NCI-H2227 (cell line): ENCODE measurements at regions not wholly inside any gene's neighbourhood (a gene's known extent, or its start where the extent isn't known, plus 50 kb on each side); places are given as distances from the start of the nearest gene placed in this dataset.
"Not testable (repeated sequence)": the region's sequence is repeated elsewhere in the genome, so short reads cannot be mapped to it uniquely, and the experiment has no call there.

Experiments used
- DNase-seq: peaks from one replicate; lab custom pipeline; 2025; ENCODE audit not compliant: unreplicated experiment; lab: John Stamatoyannopoulos, UW

DNA sequence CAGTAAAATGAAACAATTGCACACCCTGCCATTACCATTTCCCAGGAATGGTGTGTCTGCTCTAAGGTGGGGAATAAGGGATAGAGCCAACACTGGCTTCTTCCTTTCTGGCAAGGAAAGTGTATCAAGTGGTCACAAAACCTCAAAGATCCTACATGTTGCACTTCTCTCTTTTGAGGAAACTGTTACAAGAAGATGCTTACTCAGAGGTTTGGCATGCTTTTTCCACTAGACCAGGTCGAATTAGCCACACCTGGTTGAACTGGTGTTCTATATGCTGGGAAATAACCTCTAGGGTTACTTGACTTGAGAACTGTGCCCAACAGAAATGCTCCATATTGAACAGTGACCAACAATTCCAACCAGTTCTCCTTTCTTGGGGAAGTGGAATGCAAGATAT lies 102.9 kb downstream of the LRRN1 start:
- DNase-seq, result no peak

DNA sequence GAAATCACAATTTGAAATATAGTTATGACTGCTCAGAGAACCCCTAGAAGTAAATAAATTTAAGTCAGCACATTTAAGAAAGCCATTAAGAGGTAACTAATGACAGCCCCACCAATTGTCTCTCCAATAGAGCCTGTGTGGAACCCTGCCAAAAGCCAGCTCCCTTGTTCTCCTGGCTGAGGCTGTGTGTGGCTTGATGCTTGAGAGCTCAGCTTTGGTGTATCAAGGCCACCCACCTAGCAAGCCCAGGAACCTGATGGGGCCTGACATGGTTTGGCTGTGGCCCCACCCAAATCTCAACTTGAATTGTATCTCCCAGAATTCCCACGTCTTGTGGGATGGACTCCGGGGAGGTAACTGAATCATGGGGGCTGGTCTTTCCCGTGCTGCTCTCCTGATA lies 106.9 kb downstream of the LRRN1 start:
- no peak for DNase-seq

DNA sequence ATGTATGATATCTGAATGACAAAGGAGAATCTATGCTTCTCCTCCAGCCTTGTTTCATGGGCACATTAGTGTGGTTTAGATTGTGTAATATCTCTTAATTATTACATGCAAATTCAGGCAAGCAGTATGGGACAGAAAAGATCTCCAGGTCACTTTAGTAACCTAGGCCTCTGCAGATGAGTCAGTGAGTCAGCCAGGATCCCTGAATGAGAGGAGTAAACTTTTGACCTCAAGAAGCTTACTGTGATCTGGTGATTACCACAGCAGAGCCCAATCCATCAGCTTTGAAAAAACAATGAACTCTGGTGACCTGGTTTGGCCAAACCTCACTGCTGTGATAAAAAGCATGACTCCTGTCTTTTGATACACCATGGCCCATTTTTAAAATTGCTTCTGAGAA lies 107.8 kb downstream of the LRRN1 start:
- no peak for DNase-seq

DNA sequence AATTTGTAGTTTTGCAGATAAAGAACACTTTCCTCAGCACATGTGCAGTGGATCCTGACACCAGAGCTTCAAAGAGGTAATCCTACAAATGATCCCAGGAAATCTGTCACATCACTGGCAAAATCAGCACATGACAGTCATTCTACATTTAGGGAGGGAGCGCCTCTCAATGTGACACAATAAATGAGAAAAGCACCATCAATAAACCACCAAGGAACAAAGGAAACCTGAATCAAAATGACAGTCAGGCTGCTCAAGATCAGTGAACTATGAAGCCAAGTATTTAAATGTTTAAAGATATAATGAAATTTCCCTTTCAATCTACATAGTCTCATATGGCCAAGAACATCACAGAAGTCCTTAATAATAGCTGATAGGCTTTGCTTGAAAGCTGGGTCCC lies 119.5 kb downstream of the LRRN1 start:
- DNase-seq, result no peak

DNA sequence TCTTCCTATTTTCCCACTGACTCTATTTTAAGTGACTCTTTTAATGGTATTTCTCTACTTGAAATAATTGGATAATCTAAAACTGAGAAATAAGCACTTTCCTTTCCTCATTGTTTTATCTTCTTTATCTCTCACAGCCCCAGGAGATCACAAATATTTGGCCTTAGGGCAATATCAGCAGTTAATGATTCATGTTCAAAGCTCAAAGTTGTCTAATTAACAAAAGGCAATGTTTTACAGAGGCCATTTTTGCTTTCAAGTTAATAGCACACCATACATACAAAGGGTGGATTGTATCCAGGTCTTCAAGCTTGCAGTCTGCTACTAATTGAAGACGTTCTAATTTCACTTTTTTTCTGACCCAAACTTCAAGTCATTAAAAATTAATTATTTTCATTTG lies 120.1 kb downstream of the LRRN1 start:
- DNase-seq, result no peak

DNA sequence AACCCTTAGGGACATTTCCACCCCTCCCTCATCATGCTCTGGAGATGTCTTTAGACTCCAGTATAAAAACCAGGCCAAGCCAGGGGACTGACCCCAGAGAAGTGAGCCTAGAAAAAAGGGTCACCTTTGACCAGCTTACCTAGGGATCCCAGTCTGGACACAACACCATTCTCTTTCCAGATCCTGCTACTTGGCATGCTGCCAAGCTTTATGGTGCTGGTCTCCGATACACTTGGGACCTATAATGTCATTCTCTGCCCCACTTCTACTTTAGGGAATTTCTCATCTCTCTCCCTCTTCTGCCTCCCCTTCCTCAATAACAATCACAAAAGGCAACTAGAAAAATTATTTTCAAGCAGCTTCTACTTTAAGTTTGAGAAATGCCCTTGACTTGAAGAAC lies 124.4 kb downstream of the LRRN1 start:
- no peak for DNase-seq

DNA sequence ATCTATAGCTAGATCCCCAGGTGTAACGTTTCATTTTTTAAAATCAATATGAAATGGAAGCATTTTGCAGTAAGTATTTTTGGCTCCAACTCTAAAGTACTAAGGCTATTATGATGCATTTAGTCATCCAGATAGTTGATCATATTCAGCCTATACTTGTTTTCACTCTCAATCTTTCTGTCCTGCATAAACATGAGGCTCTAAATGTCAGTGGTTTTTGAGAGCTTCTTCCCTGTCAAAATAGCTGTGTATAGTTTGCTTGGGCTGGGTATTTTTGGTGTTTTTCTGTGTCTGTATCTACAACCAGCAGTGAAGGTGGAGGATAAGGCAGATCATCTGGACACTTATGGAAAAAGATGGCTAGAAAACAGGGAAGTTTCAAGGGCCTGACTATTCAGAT lies 128.0 kb downstream of the LRRN1 start:
- no peak for DNase-seq

DNA sequence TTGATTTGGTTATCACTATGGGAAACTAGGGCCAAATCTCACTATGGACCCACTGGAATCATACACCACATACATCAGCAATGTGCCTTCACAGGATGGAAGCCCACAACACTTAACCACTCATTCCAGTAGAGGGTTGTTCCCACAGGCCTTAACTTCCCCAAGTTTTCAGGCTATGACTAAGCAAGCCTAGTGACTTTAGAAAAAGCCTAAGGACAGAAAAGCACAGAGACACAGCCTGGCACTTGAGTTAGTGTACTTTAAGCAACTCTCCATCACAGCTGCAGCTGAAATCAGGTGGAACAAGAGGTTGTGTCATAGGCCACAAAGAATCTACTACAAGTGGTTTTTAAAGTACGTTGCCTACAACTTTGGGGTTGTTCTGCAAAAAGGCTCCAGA lies 128.7 kb downstream of the LRRN1 start:
- DNase-seq, result no peak

DNA sequence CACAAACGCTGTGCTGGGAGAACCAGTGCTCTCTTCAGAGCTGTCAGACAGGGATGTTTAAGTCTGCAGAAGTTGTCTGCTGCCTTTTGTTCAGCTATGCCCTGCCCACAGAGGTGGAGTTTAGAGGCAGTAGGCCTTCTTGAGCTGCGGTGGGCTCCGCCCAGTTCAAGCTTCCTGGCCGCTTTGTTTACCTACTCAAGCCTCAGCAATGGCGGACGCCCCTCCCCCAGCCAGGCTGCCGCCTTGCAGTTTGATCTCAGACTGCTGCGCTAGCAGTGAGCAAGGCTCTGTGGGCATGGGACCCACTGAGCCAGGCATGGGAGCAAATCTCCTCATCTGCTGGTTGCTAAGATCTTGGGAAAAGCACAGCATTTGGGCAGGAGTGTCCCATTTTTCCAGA lies 142.1 kb downstream of the LRRN1 start:
- not testable (repeated sequence) for DNase-seq

DNA sequence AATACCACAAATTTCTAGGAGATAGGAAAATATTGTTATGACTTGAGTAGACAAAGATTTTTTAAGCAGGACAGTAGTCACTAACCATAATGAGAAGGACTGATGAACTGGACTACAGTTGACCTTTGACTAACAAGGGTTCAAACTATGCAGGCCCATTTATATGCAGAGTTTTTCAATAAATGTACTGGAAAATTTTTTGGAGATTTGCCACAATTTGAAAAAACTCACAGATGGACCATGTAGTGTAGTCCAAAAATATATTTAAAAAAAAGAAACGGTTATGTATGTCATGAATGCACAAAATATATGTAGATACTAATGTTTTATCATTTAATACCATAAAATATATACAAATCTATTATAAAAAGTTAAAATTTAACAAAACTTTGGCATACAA lies 151.8 kb downstream of the LRRN1 start:
- DNase-seq, result no peak

DNA sequence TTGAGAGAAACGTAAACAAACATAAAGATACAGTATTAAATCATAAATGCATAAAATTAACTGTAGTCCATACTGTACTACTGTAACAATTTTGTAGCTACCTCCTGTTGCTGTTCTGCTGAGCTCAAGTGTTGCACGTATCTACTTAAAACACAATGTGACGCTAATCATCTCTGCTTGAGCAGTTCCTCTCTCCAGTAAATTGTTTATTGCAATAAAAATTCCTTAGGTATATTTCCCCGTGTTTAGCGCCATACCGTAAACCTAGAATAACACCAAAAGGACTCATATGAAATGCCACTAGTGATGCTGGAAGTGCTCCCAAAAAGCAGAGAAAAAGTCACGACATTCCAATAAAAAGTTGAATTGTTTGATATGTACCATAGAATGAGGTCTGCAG lies 152.3 kb downstream of the LRRN1 start:
- DNase-seq, result no peak

DNA sequence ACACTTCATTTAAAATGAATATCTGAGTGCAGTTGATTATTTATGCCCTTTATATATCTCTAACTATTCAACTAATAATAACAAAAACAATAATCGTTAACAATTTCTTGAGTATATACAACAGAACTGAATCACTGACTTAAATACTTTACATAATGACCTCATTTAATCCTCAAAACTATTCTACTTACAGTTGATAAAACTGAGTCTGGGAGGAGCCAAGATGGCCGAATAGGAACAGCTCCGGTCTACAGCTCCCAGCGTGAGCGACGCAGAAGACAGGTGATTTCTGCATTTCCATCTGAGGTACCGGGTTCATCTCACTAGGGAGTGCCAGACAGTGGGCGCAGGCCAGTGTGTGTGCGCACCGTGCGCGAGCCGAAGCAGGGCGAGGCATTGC lies 163.6 kb downstream of the LRRN1 start:
- DNase-seq, result not testable (repeated sequence)

DNA sequence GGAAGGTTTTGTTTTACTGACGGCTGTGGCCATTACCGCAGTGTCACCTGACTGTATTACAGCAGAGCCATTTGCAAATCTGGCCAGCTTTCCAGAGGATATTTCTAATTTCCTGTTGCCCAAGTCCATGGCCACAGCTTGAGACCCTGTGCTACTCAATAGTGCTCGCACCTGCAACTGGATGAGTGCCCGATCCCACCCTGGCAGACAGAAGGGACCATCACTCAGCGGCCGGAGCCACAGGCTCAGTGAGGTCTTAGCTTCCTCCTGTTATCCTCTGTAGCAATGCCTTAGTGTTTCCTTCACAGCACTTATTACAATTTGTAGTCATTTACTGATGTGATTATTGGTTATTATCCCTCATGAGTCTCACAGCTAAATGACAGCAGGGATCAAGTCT lies 184.8 kb downstream of the LRRN1 start:
- no peak for DNase-seq

DNA sequence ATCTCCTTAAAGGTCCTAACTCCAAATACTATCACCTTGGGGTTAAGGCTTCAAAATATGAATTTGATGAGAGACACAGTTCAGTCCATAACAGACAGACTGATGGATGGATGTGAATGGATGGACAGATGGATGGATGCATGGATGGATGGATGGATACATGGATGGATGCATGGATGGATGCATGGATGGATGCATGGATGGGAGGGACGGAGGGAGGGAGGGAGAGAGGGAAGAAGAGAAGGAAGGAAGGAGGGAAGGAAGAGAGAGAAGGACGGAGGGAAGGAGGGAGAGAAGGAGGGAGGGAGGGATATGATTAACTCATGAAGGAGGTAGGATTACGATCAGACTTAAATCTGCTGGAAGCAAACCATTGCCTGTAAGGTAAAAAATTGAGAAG lies 192.4 kb downstream of the LRRN1 start:
- DNase-seq, result no peak

DNA sequence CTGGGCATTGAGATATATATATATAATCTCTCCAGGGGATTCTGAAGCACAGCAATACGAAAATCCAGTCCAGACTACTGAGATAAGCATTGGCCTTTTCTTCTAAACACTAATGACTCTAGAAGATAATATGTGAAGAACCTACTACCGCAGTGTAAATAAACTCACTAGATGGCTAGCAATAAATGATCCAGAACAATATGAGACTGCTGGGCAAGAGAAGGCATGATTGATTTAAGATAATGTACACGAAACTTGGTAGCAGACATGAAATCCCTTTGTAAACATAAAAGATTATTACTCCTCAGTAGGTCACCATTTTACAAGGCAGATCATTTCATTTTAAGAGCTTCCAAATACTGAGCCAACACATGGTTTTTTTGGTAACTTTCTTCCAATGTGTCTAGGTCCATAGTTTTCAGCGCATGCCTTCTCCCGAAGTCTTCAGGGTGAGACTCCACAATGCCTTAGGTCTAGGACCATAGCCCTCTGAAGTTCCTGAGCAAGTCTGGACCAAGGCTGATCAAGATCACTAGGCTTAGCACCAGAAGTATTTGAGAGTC lies 193.2 kb downstream of the LRRN1 start:
- no peak for DNase-seq

DNA sequence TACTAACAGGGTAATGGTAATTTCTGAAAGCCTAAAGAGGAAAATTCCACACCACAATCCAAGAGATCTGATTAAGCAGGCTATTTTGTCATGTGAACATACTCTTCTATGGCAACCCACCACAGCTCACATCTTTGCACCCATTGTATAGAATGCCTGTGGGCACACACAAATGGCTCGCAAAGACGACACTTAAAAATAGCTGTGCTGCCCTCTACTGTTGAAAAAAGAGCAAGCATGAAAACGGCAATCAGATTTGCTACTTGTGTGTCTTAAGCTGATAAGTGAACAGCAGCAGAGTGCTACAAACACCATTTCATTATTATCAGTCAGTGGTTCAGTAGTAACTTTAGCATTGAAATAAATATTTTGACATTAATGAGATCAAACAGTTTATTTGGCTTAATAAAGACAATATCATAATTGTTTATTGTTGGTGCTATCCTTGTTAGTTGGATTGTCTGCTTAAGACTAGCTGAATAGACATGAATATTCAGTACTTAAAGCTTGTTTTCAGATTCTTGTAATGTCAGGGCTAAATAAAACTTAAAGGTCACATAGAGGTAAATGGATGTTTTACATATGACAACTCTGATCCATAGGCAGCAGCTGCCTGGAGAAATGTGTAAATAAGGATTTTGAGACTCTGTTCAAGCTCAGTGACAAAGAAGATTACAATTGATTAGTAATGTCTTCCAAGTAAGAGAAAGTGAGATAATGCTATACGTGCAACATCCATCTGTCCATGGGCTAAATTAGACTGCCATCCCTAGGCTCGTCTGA lies 199.1 kb downstream of the LRRN1 start:
- DNase-seq, result peak; percentile 3

DNA sequence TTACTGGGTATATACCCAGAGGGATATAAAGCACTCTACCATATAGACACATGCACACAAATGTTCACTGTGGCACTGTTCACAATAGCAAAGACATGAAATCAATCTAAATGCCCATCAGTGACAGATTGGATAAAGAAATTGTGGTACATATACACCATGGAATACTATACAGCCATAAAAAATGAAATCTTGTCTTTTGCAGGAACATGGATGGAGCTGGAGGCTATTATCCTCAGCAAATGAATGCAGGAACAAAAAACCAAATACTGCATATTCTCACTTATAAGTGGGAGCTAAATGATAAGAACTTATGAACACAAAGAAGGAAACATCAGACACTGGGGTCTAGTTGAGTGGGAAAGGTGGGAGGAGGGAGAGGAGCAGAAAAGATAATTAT lies 200.1 kb downstream of the LRRN1 start:
- not testable (repeated sequence) for DNase-seq

DNA sequence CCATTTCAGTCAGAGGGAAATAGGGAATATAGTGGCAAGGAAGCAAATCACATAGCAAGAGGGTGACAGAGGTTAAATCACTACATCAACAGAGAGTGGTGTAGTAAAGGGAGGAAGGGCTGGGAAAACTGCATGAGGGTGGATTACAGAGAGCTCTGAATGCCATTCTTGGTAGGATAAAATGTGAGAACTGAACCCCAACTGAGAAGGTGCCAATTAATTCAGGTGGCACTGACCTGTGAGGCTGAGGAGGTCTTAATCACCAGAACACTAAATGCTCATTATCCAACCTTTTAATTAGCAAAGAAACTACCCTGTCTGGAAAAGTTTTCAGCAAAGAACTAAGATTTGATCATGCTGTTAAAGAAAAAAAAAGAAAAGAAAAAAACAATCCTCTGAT lies 202.7 kb downstream of the LRRN1 start:
- DNase-seq, result no peak

DNA sequence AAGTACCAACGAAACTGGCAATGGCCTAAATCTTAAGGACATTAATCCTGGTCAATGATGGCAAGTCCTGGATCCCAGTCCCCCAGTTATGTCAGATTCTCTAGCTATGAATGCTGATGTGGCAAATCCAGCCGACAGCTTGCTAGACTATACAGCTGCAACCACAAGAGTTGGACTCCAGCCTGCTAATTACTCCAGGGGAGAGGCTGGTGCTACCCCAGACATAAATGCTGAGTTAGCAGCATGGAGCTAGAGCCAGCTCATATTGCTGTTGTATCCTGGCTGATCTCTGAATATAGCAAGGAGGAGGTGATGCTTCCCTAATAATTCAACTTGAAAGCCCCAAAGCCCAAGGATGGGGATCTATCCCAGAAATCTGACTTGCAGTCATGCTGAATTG lies 207.1 kb downstream of the LRRN1 start:
- no peak for DNase-seq

DNA sequence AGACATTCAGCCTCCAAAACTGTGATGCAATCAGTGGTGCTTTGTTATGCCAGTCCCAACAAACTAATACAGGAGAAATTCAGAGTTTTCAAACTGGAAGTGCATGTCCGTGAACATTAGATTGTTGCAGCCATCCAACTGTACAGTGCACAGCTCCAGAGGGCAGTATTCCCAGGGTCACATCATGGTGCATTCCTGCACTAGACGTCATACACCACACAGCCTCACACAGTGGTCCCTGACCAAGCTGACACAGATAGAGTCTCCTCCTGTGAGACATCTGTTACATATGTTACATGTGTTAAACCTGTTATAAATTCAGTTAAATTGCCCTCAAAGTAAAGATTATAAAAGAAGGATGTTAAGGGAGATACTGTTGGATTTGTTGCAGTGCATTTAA lies 209.0 kb downstream of the LRRN1 start:
- no peak for DNase-seq

DNA sequence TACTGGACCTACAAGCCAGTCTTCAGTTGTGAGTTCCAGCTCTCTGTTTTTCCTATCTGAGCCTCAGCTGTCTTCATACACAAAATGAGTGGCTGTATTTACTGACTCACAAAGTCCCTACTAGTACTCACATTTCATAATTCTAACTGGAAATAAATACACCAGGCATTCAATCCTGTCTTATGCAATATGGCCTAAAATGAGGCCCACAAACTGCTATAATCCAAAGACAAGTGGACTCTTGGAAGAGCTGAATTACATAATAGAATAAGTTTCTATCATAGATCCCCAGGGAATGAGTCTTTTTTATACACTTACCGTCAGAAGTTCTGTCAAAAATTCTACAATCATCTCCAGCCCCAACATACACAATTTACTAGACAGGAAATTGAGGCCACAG lies 211.9 kb downstream of the LRRN1 start:
- DNase-seq, result no peak

DNA sequence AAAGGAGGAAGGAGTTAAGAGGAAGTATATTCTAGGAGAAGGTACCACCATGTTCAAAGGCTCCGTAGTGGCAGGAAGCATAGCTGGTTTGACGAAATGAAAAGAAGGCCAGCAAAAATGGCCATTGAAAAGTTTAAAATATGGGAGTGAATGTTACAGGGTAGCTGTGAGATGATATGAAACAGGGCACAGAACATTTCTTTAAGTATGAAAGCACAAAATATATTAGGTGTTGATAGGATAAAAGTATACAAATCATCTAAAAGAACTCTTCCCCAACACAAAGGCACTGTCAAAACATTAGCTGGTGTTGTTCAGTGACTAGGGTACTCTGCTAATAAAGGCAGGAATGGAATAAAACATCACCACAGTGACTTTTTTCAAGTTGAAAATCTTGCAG lies 216.2 kb downstream of the LRRN1 start:
- no peak for DNase-seq

DNA sequence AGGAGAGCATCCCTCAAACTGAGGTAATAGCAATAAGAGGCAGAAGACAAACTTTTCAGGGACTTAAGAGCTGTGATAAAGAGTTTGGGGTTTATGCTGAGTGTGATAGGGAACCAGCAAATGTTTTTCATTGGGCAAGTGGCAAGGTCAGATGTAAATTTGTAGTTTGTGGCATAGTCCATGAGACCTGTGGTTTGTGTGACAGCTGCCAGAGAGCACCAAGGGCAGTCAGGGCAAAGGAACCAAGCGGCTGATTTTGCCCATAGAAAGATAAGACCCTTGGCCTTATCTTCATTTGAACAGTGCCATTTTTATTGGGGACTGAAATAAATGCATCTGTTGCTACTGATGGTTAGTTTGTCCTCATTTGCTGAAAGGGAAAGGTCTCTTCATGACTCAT lies 220.3 kb downstream of the LRRN1 start:
- DNase-seq, result no peak
